Neural cell (in vitro differentiated cells): ENCODE measurements at regions not wholly inside any gene's neighbourhood (a gene's known extent, or its start where the extent isn't known, plus 50 kb on each side); places are given as distances from the start of the nearest gene placed in this dataset.

ENCODE experiments used
- H2AFZ ChIP-seq: fragments of 200-600, 300-800 bp; sonication (generic), shearing (Covaris generic); 2 replicates; pipeline ENCODE4 v1.6.0; 2014; ENCODE audit warnings: low read depth, mild to moderate bottlenecking, antibody characterized with exemption, low read length, moderate library complexity
- H3F3A ChIP-seq: fragments of 200-600 bp; shearing (Covaris generic); 2 replicates; pipeline ENCODE4 v1.6.1; 2016; ENCODE audit warnings: mild to moderate bottlenecking, moderate library complexity, mixed read lengths, antibody characterized with exemption, low read length; ENCODE audit not compliant: insufficient read depth, poor library complexity, severe bottlenecking
- H3K27ac ChIP-seq: fragments of 200-600, 300-800 bp; sonication (generic), shearing (Covaris generic); 2 replicates; pipeline ENCODE4 v1.5.1; 2014; ENCODE audit warnings: mild to moderate bottlenecking, low read length, moderate library complexity
- H3K27me3 ChIP-seq: fragments of 300-800, 200-600 bp; sonication (generic), shearing (Covaris generic); 2 replicates; pipeline ENCODE4 v1.6.0; 2014; ENCODE audit warnings: mild to moderate bottlenecking, low read depth, low read length, moderate library complexity; ENCODE audit not compliant: insufficient read depth
- H3K36me3 ChIP-seq: fragments of 300-800, 200-600 bp; sonication (generic), shearing (Covaris generic); 2 replicates; pipeline ENCODE4 v1.5.1; 2014; ENCODE audit warnings: mild to moderate bottlenecking, antibody characterized with exemption, low read length, moderate library complexity; ENCODE audit not compliant: insufficient read depth
- H3K4me2 ChIP-seq: fragments of 300-800, 200-600 bp; sonication (generic), shearing (Covaris generic); 2 replicates; pipeline ENCODE4 v1.6.0; 2014; ENCODE audit warnings: mild to moderate bottlenecking, low read length
- H3K4me3 ChIP-seq: fragments of 300-800, 200-600 bp; sonication (generic), shearing (Covaris generic); 2 replicates; pipeline ENCODE4 v1.5.1; 2014; ENCODE audit warnings: mild to moderate bottlenecking, low read length, moderate library complexity
- H3K79me2 ChIP-seq: fragments of 200-600 bp; shearing (Covaris generic); replicated peaks from 2 replicates; pipeline ENCODE4 v1.6.0; 2014; ENCODE audit warnings: mild to moderate bottlenecking, low read length, moderate library complexity; ENCODE audit not compliant: insufficient read depth
- H3K9ac ChIP-seq: fragments of 300-800, 200-600 bp; sonication (generic), shearing (Covaris generic); 2 replicates; pipeline ENCODE4 v1.6.1; 2016; ENCODE audit warnings: mild to moderate bottlenecking, low read length, mixed read lengths
- H3K9me2 ChIP-seq: fragments of 200-600 bp; shearing (Covaris generic); 2 replicates; pipeline ENCODE4 v1.6.1; 2016; ENCODE audit warnings: mild to moderate bottlenecking, low read length, mixed read lengths; ENCODE audit not compliant: insufficient read depth
- H3K9me3 ChIP-seq: fragments of 200-600, 300-800 bp; sonication (generic), shearing (Covaris generic); 2 replicates; pipeline ENCODE4 v1.6.1; 2016; ENCODE audit warnings: mild to moderate bottlenecking, mixed run types, low read length, moderate library complexity, mixed read lengths
- H4K20me1 ChIP-seq: fragments of 200-600 bp; shearing (Covaris generic); 2 replicates; pipeline ENCODE4 v1.6.1; 2016; ENCODE audit warnings: mild to moderate bottlenecking, mixed run types; ENCODE audit not compliant: insufficient read depth
- CTCF ChIP-seq: fragments of 450-650 bp; IDR thresholded peaks from 2 replicates; pipeline ENCODE4 v1.5.1; 2014; ENCODE audit warnings: antibody characterized with exemption, mild to moderate bottlenecking, moderate library complexity; ENCODE audit not compliant: poor library complexity, severe bottlenecking
- EP300 ChIP-seq: fragments of 450-650 bp; conservative IDR thresholded peaks from 2 replicates; pipeline ENCODE4 v1.6.1; 2014; ENCODE audit warnings: antibody characterized with exemption, mild to moderate bottlenecking, moderate library complexity; ENCODE audit not compliant: poor library complexity, severe bottlenecking
- EZH2 ChIP-seq: fragments of 200-600, 300-800 bp; shearing (Covaris generic), sonication (generic); IDR thresholded peaks from 2 replicates; pipeline ENCODE4 v1.6.1; 2014; ENCODE audit warnings: antibody characterized with exemption, low read length, borderline replicate concordance, mild to moderate bottlenecking; ENCODE audit not compliant: insufficient read depth, poor library complexity, severe bottlenecking
- MXI1 ChIP-seq: fragments of 450-650 bp; conservative IDR thresholded peaks from 2 replicates; pipeline ENCODE4 v1.6.1; 2014; ENCODE audit warnings: antibody characterized with exemption, mild to moderate bottlenecking; ENCODE audit not compliant: poor library complexity, severe bottlenecking
- POLR2AphosphoS5 ChIP-seq: IDR thresholded peaks from 2 replicates; pipeline ENCODE4 v1.6.1; 2012
- RAD21 ChIP-seq: fragments of 450-650 bp; conservative IDR thresholded peaks from 2 replicates; pipeline ENCODE4 v1.6.1; 2014; ENCODE audit warnings: antibody characterized with exemption, mild to moderate bottlenecking, moderate library complexity
- REST ChIP-seq: IDR thresholded peaks from 2 replicates; pipeline ENCODE4 v1.6.1; 2012; ENCODE audit warnings: borderline replicate concordance
- SMC3 ChIP-seq: fragments of 450-650 bp; conservative IDR thresholded peaks from 2 replicates; pipeline ENCODE4 v1.6.1; 2014; ENCODE audit warnings: antibody characterized with exemption, mild to moderate bottlenecking, moderate library complexity; ENCODE audit not compliant: poor library complexity
- TAF1 ChIP-seq: IDR thresholded peaks from 2 replicates; pipeline ENCODE4 v1.6.1; 2012; ENCODE audit warnings: low read depth

- no peaks in the 10 kb centered on the region for H3F3A ChIP-seq
- H3K79me2 ChIP-seq = no peaks in the 10 kb centered on the region
- H3K9me3 ChIP-seq = no peaks in the 10 kb centered on the region
- no peak overlapping the region for H2AFZ ChIP-seq
- H3K4me2 ChIP-seq = no peak overlapping the region
- H3K36me3 ChIP-seq = no peaks in the 10 kb centered on the region
- H3K9me2 ChIP-seq = no peaks in the 10 kb centered on the region
- H4K20me1 ChIP-seq = no peaks in the 10 kb centered on the region
- H3K4me3 ChIP-seq = no peak overlapping the region
- H3K27ac ChIP-seq = no peak overlapping the region
- no peak for TF ChIP-seq EZH2
- no peak for TF ChIP-seq EP300
- TF ChIP-seq CTCF = no peak
- no peak for TF ChIP-seq RAD21
- no peak for TF ChIP-seq TAF1
- no peak for TF ChIP-seq REST
- TF ChIP-seq POLR2AphosphoS5 = no peak
- H3K9ac ChIP-seq = no peak overlapping the region
- H3K27me3 ChIP-seq = no peaks in the 10 kb centered on the region
These were observed 91.2 kb downstream of the ANXA2R start for GRCh38 chr5:42948961-42949347.

- Histone ChIP-seq H3K9me3 (no peaks in the 10 kb centered on the region), H3K4me3 (no peak overlapping the region), H3K27me3 (no peaks in the 10 kb centered on the region), H3K9me2 (no peaks in the 10 kb centered on the region), H3K4me2 (no peak overlapping the region), H3K27ac (no peak overlapping the region), H3F3A (no peaks in the 10 kb centered on the region), H4K20me1 (no peaks in the 10 kb centered on the region), H3K36me3 (no peaks in the 10 kb centered on the region), H2AFZ (no peak overlapping the region), H3K9ac (no peak overlapping the region), H3K79me2 (no peaks in the 10 kb centered on the region)
- TF ChIP-seq POLR2AphosphoS5 (no peak), MXI1 (no peak), REST (no peak), EZH2 (no peak), SMC3 (no peak), TAF1 (no peak), RAD21 (no peak), CTCF (no peak), EP300 (no peak)
These were observed 95.1 kb downstream of the ANXA2R start for GRCh38 chr5:42944989-42945388.
